Neuronal stem cell (in vitro differentiated cells): ENCODE measurements at regions not wholly inside any gene's neighbourhood (a gene's known extent, or its start where the extent isn't known, plus 50 kb on each side); places are given as distances from the start of the nearest gene placed in this dataset.

Experiments
- DNase-seq: peaks from one replicate; pipeline ENCODE4 v3.0.0-alpha.2; 2013; ENCODE audit warnings: low spot score
- H2AFZ ChIP-seq: one replicate; pipeline ENCODE4 v1.6.1; 2013; ENCODE audit warnings: mild to moderate bottlenecking, low read length, inconsistent platforms
- H2AK5ac ChIP-seq: 2 replicates; pipeline ENCODE4 v1.6.1; 2013; ENCODE audit warnings: low read depth, mild to moderate bottlenecking, inconsistent platforms, low read length, moderate library complexity, mixed read lengths
- H2BK120ac ChIP-seq: 2 replicates; pipeline ENCODE4 v1.6.1; 2013; ENCODE audit warnings: low read depth, mild to moderate bottlenecking, inconsistent platforms, low read length, moderate library complexity, mixed read lengths
- H2BK12ac ChIP-seq: one replicate; pipeline ENCODE4 v1.6.1; 2013; ENCODE audit warnings: low read length, inconsistent platforms
- H2BK15ac ChIP-seq: 2 replicates; pipeline ENCODE4 v1.6.1; 2013; ENCODE audit warnings: mild to moderate bottlenecking, low read length, inconsistent platforms, mixed read lengths
- H2BK5ac ChIP-seq: one replicate; pipeline ENCODE4 v1.6.1; 2013; ENCODE audit warnings: inconsistent platforms, mild to moderate bottlenecking, low read length, moderate library complexity
- H3K14ac ChIP-seq: one replicate; pipeline ENCODE4 v1.6.1; 2013; ENCODE audit warnings: low read length, inconsistent platforms
- H3K18ac ChIP-seq: 2 replicates; pipeline ENCODE4 v1.6.1; 2013; ENCODE audit warnings: low read length, inconsistent platforms
- H3K23ac ChIP-seq: 2 replicates; pipeline ENCODE4 v1.6.1; 2013; ENCODE audit warnings: low read depth, mild to moderate bottlenecking, mixed read lengths, low read length, inconsistent platforms; ENCODE audit not compliant: poor library complexity
- H3K27ac ChIP-seq: replicated peaks from 3 replicates; pipeline ENCODE4 v1.5.1; 2013; ENCODE audit warnings: low read length, inconsistent platforms
- H3K27me3 ChIP-seq, 3 experiments: 2 replicates each; pipeline ENCODE4 v1.6.1; 2013; ENCODE audit warnings: low read length in 3 of 3, mild to moderate bottlenecking in 2 of 3, inconsistent platforms in 1 of 3, low read depth in 1 of 3, mixed read lengths in 1 of 3, moderate library complexity in 1 of 3; ENCODE audit not compliant: control insufficient read depth in 3 of 3, insufficient read depth in 3 of 3
- H3K36me3 ChIP-seq, 2 donors: replicated peaks in 1 of 2; 2 replicates each; pipeline ENCODE4 v1.6.1; 2013; ENCODE audit warnings: low read length in 2 of 2; ENCODE audit not compliant: control insufficient read depth in 2 of 2, insufficient read depth in 2 of 2
- H3K4ac ChIP-seq: 2 replicates; pipeline ENCODE4 v1.6.1; 2013; ENCODE audit warnings: inconsistent platforms, mild to moderate bottlenecking, low read length, moderate library complexity
- H3K4me1 ChIP-seq, 2 donors: 1 replicate in 1 of 2; 2 replicates in 1 of 2; pipeline ENCODE4 v1.6.1; 2013; ENCODE audit warnings: low read length in 2 of 2, low read depth in 1 of 2; ENCODE audit not compliant: control insufficient read depth in 2 of 2, insufficient read depth in 1 of 2
- H3K4me2 ChIP-seq: one replicate; pipeline ENCODE4 v1.6.1; 2013; ENCODE audit warnings: mild to moderate bottlenecking, low read length, inconsistent platforms; ENCODE audit not compliant: insufficient read depth, poor library complexity, severe bottlenecking
- H3K4me3 ChIP-seq, 2 donors: 2 replicates each; pipeline ENCODE4 v1.5.1; 2013; ENCODE audit warnings: low read length in 2 of 2, mild to moderate bottlenecking in 2 of 2, inconsistent platforms in 1 of 2, moderate library complexity in 1 of 2
- H3K79me1 ChIP-seq: one replicate; pipeline ENCODE4 v1.6.1; 2013; ENCODE audit warnings: low read depth, mild to moderate bottlenecking, inconsistent platforms, low read length, moderate library complexity
- H3K9ac ChIP-seq: one replicate; pipeline ENCODE4 v1.6.1; 2013; ENCODE audit warnings: mild to moderate bottlenecking, low read depth, low read length, inconsistent platforms; ENCODE audit not compliant: poor library complexity
- H3K9me3 ChIP-seq, 2 donors: replicated peaks in 1 of 2; 2 replicates each; pipeline versions ENCODE3 to v1.6.1; 2013; ENCODE audit warnings: low read length in 2 of 2, mild to moderate bottlenecking in 2 of 2, inconsistent platforms in 1 of 2, low read depth in 1 of 2, mixed read lengths in 1 of 2, moderate library complexity in 1 of 2; ENCODE audit not compliant: control insufficient read depth in 2 of 2, insufficient read depth in 1 of 2
- H4K8ac ChIP-seq: one replicate; pipeline ENCODE4 v1.6.1; 2013; ENCODE audit warnings: low read depth, mild to moderate bottlenecking, inconsistent platforms, low read length, moderate library complexity
- H4K91ac ChIP-seq: one replicate; pipeline ENCODE4 v1.6.1; 2013; ENCODE audit warnings: low read length, low read depth, mild to moderate bottlenecking, inconsistent platforms; ENCODE audit not compliant: poor library complexity
- WGBS, 2 donors: extraction: QIAGEN DNeasy Blood & Tissue Kit; methylation state at CpG; one replicate each; pipeline ENCODE4 v1.1.7; 2013; ENCODE audit warnings: missing lambda C conversion rate in 2 of 2, mixed read lengths in 1 of 2; ENCODE audit not compliant: insufficient read length in 2 of 2, insufficient replicate concordance in 1 of 2; ENCODE audit errors: extremely low coverage in 2 of 2; 5-methylcytosine and 5-hydroxymethylcytosine counted together

- Histone ChIP-seq H3K9me3 (no peaks in the 10 kb centered on the region), H2AK5ac (no peak overlapping the region), H3K4me3 (no peak overlapping the region), H4K91ac (no peak overlapping the region), H4K8ac (no peak overlapping the region), H2BK120ac (no peak overlapping the region), H3K36me3 (no peaks in the 10 kb centered on the region), H3K18ac (no peak overlapping the region), H2AFZ (peak overlapping the region; percentile 59), H3K14ac (no peak overlapping the region), H3K4ac (no peak overlapping the region), H3K4me1 (no peaks in the 10 kb centered on the region), H3K23ac (no peak overlapping the region), H3K4me2 (no peak overlapping the region), H2BK12ac (no peak overlapping the region), H2BK5ac (no peak overlapping the region), H3K27ac (no peak overlapping the region), H3K79me1 (no peaks in the 10 kb centered on the region), H3K27me3 (no peaks in the 10 kb centered on the region), H3K9ac (no peak overlapping the region), H2BK15ac (no peak overlapping the region)
- no CpG with 5 or more reads among the region's 2 CpGs for WGBS, 2 donors
- no peak for DNase-seq
Observed at GRCh38 chr2:225995796-225996461, 596.4 kb downstream of the NYAP2 start.

DNA sequence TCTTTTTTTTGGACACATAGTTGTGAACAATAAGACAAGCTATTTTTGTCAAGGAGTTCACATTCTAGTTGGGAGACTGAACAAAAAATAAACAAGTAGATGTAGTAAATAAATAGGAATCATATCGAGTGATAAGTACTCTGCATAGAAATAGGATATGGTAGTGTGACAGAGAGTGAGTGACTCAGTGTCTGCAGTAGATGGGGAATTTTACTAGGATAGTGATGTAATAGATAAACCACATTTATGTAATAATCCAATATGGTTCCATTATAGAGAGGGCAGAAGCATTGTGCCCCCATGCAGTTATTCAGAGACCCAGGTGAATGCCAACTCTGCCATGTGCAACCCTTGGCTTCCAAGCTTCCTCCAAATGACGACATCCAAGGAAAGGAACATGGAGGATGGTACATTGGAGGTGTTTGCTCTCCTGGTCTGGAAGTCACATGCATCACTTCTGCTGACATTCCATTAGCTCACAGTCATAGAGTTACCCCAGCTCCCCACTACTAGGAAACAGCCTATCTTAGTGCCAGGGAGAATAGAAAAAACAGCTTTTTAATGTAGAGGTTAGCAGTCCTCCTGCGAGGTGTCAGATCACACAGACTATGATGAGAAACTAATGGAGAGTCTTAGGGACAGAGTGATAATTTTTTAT, 595.4 kb downstream of the NYAP2 start:
- no peak overlapping the region for H2BK15ac ChIP-seq
- no peak overlapping the region for H2BK12ac ChIP-seq
- no peaks in the 10 kb centered on the region for H3K4me1 ChIP-seq
- H3K14ac ChIP-seq: no peak overlapping the region
- H3K4ac ChIP-seq: no peak overlapping the region
- H2AFZ ChIP-seq: no peak overlapping the region
- H4K91ac ChIP-seq: no peak overlapping the region
- no peaks in the 10 kb centered on the region for H3K36me3 ChIP-seq
- H3K4me2 ChIP-seq: no peak overlapping the region
- no peaks in the 10 kb centered on the region for H3K27me3 ChIP-seq
- H3K4me3 ChIP-seq: no peak overlapping the region
- no peak overlapping the region for H3K18ac ChIP-seq
- no peak overlapping the region for H2AK5ac ChIP-seq
- no peak overlapping the region for H3K27ac ChIP-seq
- no peak overlapping the region for H3K9ac ChIP-seq
- no peaks in the 10 kb centered on the region for H3K79me1 ChIP-seq
- WGBS, 2 donors: no CpG with 5 or more reads among the region's 3 CpGs
- no peak overlapping the region for H2BK5ac ChIP-seq
- H3K9me3 ChIP-seq: no peaks in the 10 kb centered on the region
- H4K8ac ChIP-seq: no peak overlapping the region
- DNase-seq: no peak
- H2BK120ac ChIP-seq: no peak overlapping the region
- no peak overlapping the region for H3K23ac ChIP-seq

GRCh38 chr2:225993430-225993829, 593.9 kb downstream of the NYAP2 start:
- Histone ChIP-seq H3K23ac (no peak overlapping the region), H3K4me2 (no peak overlapping the region), H3K79me1 (no peaks in the 10 kb centered on the region), H2BK120ac (no peak overlapping the region), H3K27ac (no peak overlapping the region), H2BK12ac (no peak overlapping the region), H3K4me1 (no peaks in the 10 kb centered on the region), H3K4ac (no peak overlapping the region), H2AFZ (peak overlapping the region; percentile 19), H2BK15ac (no peak overlapping the region), H3K9ac (no peak overlapping the region), H3K9me3 (no peaks in the 10 kb centered on the region), H3K18ac (no peak overlapping the region), H4K8ac (no peak overlapping the region), H3K14ac (no peak overlapping the region), H2BK5ac (no peak overlapping the region), H3K4me3 (no peak overlapping the region), H4K91ac (no peak overlapping the region), H3K36me3 (no peaks in the 10 kb centered on the region), H2AK5ac (no peak overlapping the region), H3K27me3 (no peaks in the 10 kb centered on the region)
- DNase-seq: no peak
- WGBS, 2 donors: no CpG with 5 or more reads among the region's 2 CpGs

GRCh38 chr2:225989809-225990208, 590.3 kb downstream of the NYAP2 start:
- H2BK120ac ChIP-seq: no peak overlapping the region
- no peak for DNase-seq

More at GRCh38 chr2:225989809-225990208, 590.3 kb downstream of the NYAP2 start:
- Histone ChIP-seq H2BK5ac (no peak overlapping the region), H3K18ac (no peak overlapping the region), H2AFZ (no peak overlapping the region), H3K14ac (no peak overlapping the region), H2BK12ac (no peak overlapping the region), H2AK5ac (no peak overlapping the region), H4K91ac (no peak overlapping the region), H3K4me2 (no peak overlapping the region), H2BK15ac (no peak overlapping the region), H3K9ac (no peak overlapping the region), H3K4me3 (no peak overlapping the region), H3K27ac (no peak overlapping the region), H4K8ac (no peak overlapping the region), H3K23ac (no peak overlapping the region), H3K4me1 (no peaks in the 10 kb centered on the region), H3K79me1 (no peaks in the 10 kb centered on the region), H3K4ac (no peak overlapping the region), H3K27me3 (no peaks in the 10 kb centered on the region), H3K36me3 (no peaks in the 10 kb centered on the region), H3K9me3 (no peaks in the 10 kb centered on the region)
- no CpG with 5 or more reads among the region's 4 CpGs for WGBS, 2 donors
